HG02970 (cell line): ENCODE measurements at regions not wholly inside any gene's neighbourhood (a gene's known extent, or its start where the extent isn't known, plus 50 kb on each side); places are given as distances from the start of the nearest gene placed in this dataset.
"Not testable (repeated sequence)": the region's sequence is repeated elsewhere in the genome, so short reads cannot be mapped to it uniquely, and the experiment has no call there.

Experiments used
- ATAC-seq: cut with Tn5 transposase; IDR thresholded peaks from one replicate; pipeline ENCODE4 v1.9.1; 2021; ENCODE audit warnings: mild to moderate bottlenecking, moderate library complexity, moderate number of reproducible peaks; ENCODE audit not compliant: unreplicated experiment, low FRiP score

DNA sequence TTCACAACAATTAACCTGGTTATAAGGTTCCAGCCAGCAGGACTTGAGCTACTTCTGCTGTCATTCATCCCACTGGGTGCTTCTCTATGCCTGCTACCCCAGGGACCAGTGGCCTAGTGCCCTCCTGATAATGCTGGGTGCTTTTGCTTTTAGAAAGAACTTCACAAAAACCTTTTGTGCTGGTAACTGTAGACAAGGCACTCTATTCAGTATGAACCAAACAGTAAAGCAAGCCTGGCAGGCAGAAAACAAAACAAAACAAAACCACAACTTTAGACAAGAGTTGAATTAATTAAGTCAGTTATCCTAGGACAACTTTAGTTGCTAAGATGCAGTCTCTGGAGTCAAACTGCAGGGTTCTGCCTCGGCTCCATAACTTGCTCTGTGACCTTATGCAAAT lies 61.9 kb upstream of the ADGRL2 start:
- ATAC-seq = no peak

DNA sequence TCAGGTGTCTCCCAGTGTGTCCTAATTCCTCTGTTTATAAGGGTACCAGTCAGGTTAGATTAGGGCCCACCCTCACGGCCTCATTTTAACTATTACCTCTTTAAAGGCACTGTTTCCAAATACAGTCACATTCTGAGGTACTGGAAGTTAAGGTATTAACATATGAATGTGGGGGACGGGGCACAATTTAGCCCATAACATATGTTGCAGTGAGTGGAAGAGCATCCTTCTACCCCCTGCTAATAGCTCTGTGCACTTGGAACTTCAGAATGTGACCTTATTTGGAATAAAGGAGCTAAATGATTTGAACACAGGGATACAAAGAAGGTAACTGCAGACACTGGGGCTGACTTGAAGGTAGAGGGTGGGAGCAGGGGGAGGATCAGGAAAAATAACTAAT lies 67.3 kb upstream of the ADGRL2 start:
- no peak for ATAC-seq

DNA sequence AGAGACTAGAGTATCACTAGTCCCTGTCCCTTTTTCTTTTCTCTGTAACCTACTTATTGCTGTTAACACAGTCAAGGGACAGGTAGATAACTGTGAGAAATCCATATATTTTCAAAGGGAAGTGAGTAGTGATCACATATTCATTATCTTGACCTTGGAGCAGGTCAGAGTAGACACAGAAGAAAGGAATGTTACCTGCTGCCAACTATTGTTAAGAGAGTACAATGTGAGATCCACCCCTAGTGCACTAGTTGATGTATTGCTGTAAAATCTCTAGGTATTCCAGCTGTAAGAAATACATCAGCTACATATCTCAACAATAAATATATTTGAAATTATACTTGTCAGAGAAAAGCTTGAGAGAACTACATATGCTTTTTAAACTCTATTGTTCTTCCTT lies 68.7 kb upstream of the ADGRL2 start:
- no peak for ATAC-seq

DNA sequence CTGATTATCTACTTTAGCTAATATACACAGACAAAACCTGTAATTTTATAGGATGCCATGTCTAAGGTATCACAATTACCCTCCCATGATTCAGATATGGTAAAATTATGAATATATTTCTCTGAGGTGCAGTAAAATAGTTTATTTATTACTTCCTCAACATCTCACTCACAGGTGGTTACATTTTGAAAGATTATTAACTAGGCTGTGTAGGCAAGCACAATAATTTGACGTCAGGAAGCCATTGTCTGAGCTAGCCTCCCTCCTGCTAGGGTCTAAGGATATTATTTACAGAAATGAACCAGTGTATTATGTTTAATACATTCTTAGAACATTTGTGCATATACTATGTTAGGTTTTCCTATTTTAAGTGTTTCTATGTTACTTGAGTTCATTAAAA lies 69.9 kb upstream of the ADGRL2 start:
- peak; percentile 67 for ATAC-seq

DNA sequence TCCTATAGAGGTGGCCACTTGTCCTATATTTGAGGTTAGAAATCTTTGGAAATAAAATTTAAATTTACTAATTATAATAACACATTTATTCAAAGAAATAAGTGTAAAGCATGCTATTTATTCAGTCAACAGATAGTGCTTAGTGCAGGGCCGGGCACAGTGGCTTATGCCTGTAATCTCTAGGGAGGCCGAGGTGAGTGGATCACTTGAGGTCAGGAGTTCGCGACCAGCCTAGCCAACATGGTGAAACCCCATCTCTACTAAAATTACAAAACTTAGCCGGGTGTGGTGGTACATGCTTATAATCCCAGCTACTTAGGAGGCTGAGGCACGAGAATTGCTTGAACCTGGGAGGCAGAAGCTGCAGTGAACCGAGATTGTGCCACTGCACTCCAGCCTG lies 70.4 kb upstream of the ADGRL2 start:
- ATAC-seq = not testable (repeated sequence)

DNA sequence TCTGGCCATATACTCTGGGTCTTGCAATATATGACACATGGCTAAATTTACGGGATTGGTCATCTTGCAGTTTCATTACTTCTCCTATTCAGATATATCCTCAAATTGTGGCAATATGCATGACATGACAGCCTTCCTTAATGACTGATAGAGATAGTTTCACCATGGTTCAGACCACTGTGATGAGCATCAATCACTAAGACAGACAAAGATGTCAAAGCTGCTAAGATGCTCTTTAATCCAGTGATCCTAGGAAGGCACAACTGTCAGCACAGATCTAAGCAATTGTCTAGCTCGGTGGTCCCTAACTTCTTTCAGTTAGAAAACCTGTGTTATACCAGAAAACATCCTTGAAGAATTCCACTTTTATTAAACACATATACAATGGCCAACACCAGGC lies 70.9 kb upstream of the ADGRL2 start:
- ATAC-seq = no peak

DNA sequence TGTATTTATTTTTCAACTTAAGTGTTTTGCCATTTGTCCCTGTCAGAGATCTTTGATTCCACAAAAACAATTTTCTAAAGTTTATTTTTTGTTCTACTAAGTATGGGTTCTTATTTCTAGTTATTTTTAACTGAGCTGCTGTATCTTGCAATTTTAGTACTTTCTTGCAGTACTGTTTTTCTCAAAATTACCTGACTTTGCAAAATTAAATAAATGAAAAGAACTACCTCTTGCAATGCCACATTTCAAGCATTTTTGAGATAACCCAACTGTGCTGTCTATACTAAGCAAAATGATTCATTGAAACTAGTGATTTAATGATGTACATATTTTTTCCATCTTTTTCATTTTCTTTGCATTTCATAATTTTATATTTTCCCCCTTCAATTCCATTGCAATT lies 71.5 kb upstream of the ADGRL2 start:
- no peak for ATAC-seq

DNA sequence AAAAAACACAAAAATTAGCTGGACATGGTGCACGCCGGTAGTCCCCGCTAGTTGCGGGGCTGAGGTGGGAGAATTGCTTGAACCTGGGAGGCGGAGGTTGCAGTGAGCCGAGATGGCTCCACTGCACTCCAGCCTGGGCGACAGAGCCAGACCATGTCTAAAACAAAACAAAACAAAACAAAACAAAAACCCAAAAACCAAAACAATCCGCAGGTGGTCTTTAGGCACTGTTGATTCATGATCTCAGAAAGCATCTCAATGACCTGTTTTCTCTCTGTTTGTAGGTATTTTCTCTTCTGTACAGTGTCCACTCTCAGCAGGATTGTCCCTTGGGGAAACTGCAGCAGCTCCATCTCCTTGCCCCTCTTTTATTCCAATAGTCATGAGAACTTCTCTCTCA lies 74.9 kb upstream of the ADGRL2 start:
- ATAC-seq = no peak

DNA sequence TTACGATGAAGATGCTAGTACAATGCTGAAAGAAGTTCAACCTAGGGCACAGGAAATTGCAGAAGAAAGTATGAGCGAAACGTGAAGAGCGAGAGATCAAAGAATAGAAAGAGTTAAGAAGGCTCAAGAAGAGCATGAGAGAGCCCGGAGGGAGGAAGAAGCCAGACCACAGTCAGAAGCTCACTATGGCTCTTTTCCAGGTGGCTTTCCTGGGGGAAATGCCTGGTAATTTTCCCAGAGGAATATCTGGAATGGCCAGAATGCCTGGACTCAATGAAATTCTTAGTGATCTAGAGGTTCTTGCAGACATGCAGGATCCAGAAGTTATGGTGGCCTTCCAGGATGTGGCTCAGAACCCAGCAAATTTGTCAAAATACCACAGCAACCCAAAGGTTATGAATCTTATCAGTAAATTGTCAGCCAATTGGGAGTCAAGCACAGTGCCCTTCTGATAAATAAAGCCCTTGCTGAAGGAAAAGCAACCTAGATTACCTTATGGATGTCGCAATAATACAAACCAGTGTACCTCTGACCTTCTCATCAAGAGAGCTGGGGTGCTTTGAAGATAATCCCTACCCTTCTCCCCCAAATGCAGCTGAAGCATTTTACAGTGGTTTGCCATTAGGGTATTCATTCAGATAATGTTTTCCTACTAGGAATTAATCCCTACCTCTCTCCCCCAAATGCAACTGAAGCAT lies 78.0 kb upstream of the ADGRL2 start:
- ATAC-seq = not testable (repeated sequence)

DNA sequence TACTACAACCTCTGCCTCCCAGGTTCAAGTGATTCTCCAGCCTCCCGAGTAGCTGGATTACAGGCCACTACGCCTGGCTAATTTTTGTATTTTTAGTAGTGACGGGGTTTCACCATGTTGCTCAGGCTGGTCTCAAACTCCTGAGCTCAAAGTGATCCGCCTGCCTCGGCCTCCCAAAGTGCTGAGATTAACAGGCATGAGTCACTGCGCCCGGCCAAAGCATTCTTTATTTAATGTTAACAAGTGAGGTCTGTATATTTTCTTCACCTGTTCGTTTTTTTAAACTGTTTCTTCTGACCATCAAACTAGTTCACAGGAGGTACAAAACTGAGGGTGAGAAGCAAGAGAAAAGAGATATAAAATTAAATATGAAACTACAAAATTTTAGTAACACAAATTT lies 80.5 kb upstream of the ADGRL2 start:
- ATAC-seq = not testable (repeated sequence)

DNA sequence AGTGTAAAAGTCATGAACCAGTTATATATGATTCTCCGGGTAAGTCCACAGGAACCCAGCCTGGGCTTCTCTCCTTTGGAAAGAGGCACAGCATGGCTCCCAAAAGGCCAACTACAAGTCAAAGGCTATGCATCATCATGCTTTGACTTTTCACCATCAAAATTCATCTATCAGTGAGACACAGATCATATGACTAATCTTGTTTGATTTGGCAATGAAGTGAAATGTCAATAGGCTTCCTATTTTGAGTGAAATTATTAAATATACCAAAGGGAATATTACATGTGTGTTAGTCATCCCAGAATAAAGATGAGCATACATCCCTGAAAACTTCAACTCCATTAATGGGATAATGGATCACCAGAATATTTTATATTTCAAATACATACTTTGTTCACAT lies 83.5 kb upstream of the ADGRL2 start:
- ATAC-seq = no peak

DNA sequence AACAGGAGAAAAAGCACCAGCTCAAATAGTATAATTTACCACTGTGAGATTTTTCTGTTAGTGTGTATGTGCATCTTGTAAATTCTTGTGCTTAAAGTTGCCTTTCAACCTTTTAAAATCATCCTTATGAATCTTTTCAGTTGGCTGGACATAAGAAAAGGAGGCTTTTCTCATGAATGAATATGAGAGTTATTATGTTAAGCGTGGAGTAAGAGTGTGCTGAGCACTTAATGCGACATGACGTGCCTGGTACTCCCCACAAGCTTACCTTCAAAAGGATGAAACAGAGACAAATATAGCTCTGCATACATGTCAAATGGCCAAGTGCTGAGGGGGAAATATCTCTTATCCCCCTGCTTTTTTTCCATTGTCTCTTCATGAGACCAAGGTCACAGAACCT lies 85.3 kb upstream of the ADGRL2 start:
- ATAC-seq = no peak

DNA sequence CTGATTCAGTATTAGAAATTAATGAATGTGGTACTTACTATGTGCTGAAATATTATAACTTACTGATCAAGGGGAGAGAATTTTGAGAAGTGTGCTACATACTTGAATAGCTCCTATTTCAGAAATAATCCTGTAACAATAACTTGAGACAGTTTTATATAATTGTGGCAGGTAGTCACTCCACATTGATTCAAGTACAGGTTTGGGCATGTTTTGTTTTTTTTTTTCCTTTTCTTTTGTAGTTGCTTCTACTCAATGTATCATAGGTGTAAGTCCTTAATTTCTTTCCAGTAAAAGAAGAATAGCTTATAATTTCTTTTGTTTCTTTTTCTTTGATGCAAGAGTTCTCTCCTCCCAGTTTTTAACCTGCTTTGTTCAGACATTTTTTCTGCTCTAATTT lies 86.1 kb upstream of the ADGRL2 start:
- ATAC-seq = no peak

DNA sequence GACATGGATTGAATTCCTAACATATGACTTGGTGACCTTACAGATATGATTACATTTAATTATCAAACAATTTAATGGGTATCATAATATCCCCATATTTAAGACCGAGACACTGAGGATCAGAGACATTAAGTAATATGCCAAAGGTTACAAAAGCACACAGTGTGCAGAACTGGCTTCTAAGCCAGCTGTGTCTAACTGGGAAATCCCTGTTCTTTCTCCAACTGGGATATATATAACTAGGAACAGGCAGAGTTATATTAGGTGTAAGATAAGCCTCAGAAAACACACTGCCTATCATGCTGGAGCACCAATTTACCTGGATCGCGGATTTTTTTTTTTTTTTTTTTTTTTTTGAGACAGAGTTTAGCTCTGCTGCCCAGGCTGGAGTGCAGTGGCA lies 88.3 kb upstream of the ADGRL2 start:
- no peak for ATAC-seq

DNA sequence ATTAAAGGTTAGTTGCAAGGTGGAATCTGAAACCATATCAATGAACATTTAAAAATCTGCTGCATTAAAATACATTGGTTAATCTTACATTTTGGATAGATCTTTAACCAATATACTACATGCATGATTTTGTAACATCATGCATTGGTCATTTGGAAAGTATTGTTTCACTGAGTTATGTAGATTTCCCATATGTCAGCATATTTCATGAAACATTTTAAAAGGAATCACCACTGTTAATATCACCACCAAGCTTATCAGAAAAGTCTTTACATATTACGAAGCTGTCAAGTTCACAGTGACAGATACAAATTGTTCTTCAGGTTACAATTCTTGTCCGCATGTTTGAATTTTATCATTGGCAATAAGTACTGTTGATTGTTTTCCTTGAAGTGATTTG lies 89.9 kb upstream of the ADGRL2 start:
- ATAC-seq = no peak

DNA sequence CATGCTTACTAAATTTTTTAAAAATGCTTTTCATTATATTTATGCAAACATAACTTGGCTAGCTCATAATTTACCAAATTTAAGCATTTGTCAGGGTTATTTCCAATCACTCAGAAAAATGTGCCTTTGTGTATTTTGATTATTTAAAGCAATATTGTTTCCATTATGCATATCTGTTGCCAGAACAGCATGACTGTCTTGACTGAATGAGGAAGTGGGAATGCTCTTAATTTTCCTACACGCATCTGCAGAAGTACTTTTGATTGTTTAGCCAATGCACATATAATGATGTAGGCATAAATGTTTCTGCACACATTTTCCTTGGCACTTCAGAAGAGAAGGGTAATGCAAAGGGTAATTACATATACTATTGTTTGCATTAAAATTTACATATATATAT lies 92.5 kb upstream of the ADGRL2 start:
- ATAC-seq = no peak

DNA sequence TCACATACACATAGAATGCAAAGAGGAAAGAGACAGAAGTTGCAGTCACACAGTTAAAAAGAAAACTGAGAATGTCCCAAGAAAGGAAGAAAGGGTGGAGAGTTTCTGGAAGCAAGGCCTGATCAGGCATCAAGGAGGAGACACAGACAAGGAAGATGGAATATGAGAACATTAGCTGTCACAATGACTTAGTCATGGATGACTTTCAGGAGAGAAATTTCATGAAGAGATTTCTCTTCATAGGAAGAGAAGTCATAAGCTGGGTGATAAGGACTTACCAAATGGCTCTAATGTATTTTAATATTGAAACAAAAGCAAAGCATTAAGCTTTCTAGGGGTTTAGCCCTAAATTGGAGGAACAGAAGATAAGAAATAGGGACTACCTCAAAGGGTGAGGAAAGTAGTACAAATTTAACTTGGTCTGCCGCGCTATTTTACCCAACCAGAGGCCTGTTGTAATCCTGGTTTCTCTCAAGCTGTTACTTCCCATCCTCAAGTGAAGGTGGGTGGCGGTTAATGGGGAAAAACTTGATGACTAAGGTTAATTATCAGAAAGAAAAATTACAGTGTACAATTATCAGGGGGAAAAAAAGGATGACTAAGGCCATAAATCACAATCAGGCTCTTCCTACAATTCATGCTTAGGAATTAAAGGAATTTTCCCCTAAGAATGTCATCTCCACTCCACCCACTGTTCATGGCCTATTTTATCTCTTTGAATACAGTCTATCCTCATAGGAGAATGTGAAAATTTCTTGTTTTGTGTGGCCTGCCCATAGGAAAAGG lies 93.9 kb upstream of the ADGRL2 start:
- ATAC-seq = no peak

DNA sequence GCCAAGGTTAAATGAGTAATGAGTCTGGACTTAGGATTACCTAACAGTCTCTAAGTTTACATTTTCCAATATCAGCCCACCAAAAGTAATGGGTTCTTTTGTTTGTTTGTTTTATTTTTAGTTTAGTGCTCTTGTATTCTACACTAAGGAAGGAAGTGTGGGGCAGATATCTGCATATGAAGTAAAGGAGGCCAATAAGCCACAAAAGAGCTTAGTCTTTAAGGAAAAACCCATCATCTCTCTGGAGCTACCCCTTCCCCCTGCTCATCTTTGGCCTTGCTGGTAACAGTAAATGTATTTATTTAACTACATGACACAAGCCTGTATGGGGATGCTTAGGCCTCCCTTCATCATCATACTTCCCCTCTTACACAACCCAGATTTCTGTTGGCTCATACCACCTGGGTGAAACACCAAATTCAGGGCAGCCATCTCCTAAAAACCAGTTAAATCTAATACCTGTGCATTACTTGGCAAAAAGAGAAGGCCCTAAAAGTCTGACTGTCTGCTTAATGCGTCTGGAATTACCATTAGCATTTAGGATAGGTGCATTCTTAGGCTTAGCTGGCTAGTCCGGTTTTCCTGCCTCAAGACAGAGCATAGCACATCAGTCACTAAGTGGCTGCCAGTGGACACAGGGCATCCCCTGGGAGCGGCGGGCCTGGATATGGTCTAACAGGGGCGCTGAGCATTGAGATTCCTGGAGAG lies 96.8 kb upstream of the ADGRL2 start:
- no peak for ATAC-seq

DNA sequence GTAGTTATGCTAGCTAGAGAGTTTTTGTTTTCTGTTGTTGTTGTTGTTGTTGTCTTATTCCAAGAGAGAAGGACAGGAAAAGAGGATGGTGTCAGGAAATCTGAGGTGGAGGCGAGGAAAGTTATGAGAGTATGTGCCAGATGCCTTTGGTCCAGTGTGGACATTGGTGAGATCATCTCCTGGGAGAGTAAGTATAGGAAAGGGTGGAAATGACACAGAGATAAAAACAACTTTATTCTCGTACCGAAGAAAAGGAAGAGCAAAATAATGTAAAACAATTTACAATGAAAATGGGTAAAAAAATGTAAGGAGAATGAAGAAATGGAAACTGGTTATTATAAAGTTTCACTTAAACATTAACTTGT lies 97.4 kb upstream of the ADGRL2 start:
- ATAC-seq = no peak

DNA sequence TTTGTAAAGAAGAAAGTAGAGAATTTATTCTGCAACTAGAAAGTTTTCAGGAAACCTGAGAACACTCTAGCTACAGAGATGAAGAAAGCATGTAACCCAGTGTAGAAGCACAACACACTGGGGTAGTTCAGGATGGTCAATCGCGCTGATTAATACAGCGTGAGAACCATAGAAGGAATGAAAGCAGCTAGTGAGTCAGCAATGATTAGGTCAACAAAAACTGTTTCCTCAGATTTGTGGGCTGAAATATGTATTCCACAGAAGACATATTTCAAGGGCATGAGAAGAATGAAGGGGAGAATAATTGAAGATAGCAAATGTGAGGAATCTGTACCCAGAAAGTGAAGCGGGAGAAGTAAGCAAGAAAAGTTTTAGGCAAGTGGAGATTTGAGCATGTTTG lies 97.8 kb upstream of the ADGRL2 start:
- no peak for ATAC-seq

DNA sequence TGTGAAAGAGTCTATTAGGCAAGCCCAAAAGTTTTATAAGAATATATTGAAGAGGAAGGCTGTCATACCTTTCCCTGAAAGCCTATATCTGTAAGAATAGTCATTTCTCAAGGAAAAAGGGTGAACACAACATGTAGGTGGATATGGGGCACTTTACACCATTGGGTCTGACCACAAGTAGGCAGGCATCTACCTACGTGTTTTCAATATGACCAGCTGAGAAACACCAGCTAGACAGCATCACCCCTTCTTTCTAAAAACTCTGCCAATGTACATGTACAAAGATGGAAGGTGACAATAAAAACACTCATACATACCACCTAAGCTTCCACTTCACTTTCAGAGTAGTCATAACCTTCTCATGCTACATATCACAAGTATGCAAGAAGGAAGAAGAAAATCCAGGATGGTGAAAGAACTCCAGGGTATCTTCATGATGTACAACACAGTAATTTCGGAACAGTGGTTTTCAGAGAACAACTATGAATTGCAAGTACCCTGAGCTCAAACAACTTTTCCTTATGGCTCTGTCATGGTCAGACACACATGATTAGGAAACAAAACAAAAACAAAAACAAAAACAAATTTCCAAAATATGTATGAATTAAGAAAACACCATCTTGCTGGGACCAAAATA lies 98.5 kb upstream of the ADGRL2 start:
- ATAC-seq = no peak
